Neural progenitor cell (in vitro differentiated cells): ENCODE measurements at regions not wholly inside any gene's neighbourhood (a gene's known extent, or its start where the extent isn't known, plus 50 kb on each side); places are given as distances from the start of the nearest gene placed in this dataset.

ENCODE experiments used
- DNase-seq: peaks from one replicate; pipeline ENCODE4 v3.0.0-alpha.2; 2016; ENCODE audit warnings: low spot score
- H2AFZ ChIP-seq: fragments of 200-600 bp; sonication (generic); replicated peaks from 2 replicates; pipeline ENCODE4 v1.6.1; 2016; ENCODE audit warnings: antibody characterized with exemption
- H3F3A ChIP-seq: fragments of 200-600 bp; sonication (generic); 2 replicates; pipeline ENCODE4 v1.6.1; 2016; ENCODE audit warnings: antibody characterized with exemption, low read depth
- H3K27ac ChIP-seq: fragments of 200-600 bp; sonication (generic); 2 replicates; pipeline ENCODE4 v1.5.1; 2016; ENCODE audit warnings: mild to moderate bottlenecking
- H3K27me3 ChIP-seq: fragments of 200-600 bp; sonication (generic); 2 replicates; pipeline ENCODE4 v1.6.1; 2016; ENCODE audit warnings: mild to moderate bottlenecking, moderate library complexity
- H3K36me3 ChIP-seq: fragments of 200-600 bp; sonication (generic); 2 replicates; pipeline ENCODE4 v1.5.1; 2016
- H3K4me1 ChIP-seq: fragments of 200-600 bp; sonication (generic); 2 replicates; pipeline ENCODE4 v1.6.1; 2016; ENCODE audit warnings: mixed run types
- H3K4me2 ChIP-seq: fragments of 200-600 bp; sonication (generic); 2 replicates; pipeline ENCODE4 v1.6.1; 2016
- H3K4me3 ChIP-seq: fragments of 200-600 bp; sonication (generic); 2 replicates; pipeline ENCODE4 v1.5.1; 2016
- H3K79me2 ChIP-seq: fragments of 200-600 bp; sonication (generic); 2 replicates; pipeline ENCODE4 v1.6.1; 2016; ENCODE audit warnings: low read depth
- H3K9ac ChIP-seq: fragments of 200-600 bp; sonication (generic); 2 replicates; pipeline ENCODE4 v1.6.1; 2016
- H3K9me3 ChIP-seq: fragments of 200-600 bp; sonication (generic); 2 replicates; pipeline ENCODE4 v1.5.1; 2016; ENCODE audit warnings: low read depth
- H4K20me1 ChIP-seq: fragments of 200-600 bp; sonication (generic); 2 replicates; pipeline ENCODE4 v1.6.1; 2016; ENCODE audit warnings: low read depth
- H3K27ac Mint-ChIP-seq: 3 replicates; pipeline ENCODE4 v1.8.0; 2021; ENCODE audit warnings: mixed read lengths
- H3K27me3 Mint-ChIP-seq: 2 replicates; pipeline ENCODE4 v1.8.0; 2022; ENCODE audit warnings: low read depth, mild to moderate bottlenecking, inconsistent platforms, moderate library complexity, mixed read lengths; ENCODE audit not compliant: insufficient read depth
- H3K36me3 Mint-ChIP-seq: 3 replicates; pipeline ENCODE4 v1.8.0; 2021; ENCODE audit warnings: mixed read lengths
- H3K4me1 Mint-ChIP-seq: 3 replicates; pipeline ENCODE4 v1.8.0; 2021; ENCODE audit warnings: mixed read lengths
- H3K4me3 Mint-ChIP-seq: 3 replicates; pipeline ENCODE4 v1.8.0; 2021; ENCODE audit warnings: mild to moderate bottlenecking, moderate library complexity, mixed read lengths
- H3K9me3 Mint-ChIP-seq: 3 replicates; pipeline ENCODE4 v1.8.0; 2020; ENCODE audit warnings: mixed read lengths
- CTCF ChIP-seq: fragments of 200-600 bp; sonication (generic); IDR thresholded peaks from 2 replicates; pipeline ENCODE4 v1.5.1; 2017; ENCODE audit warnings: antibody characterized with exemption, mild to moderate bottlenecking
- EZH2 ChIP-seq: fragments of 200-600 bp; sonication (generic); IDR thresholded peaks from 2 replicates; pipeline ENCODE4 v1.6.1; 2017; ENCODE audit warnings: antibody characterized with exemption, mild to moderate bottlenecking, moderate library complexity
- EZH2phosphoT487 ChIP-seq: fragments of 200-600 bp; sonication (generic); IDR thresholded peaks from 2 replicates; pipeline ENCODE4 v1.6.1; 2017; ENCODE audit warnings: antibody characterized with exemption

GRCh38 chr22:47320560-47320959 lies 558.1 kb downstream of the TBC1D22A start:
- Histone ChIP-seq H3K9ac (no peak overlapping the region), H3K36me3 (no peaks in the 10 kb centered on the region), H3K4me2 (no peak overlapping the region), H3K27me3 (no peaks in the 10 kb centered on the region), H3K79me2 (no peaks in the 10 kb centered on the region), H2AFZ (no peak overlapping the region), H3K27ac (no peak overlapping the region), H3K4me1 (no peaks in the 10 kb centered on the region), H3F3A (no peaks in the 10 kb centered on the region), H3K9me3 (peaks cover 5% of the 10 kb centered on the region), H4K20me1 (no peaks in the 10 kb centered on the region), H3K4me3 (no peak overlapping the region)
- peaks cover 2% of the 10 kb centered on the region for H3K27me3 Mint-ChIP-seq
- TF ChIP-seq EZH2: no peak
- H3K4me1 Mint-ChIP-seq: peaks cover 6% of the 10 kb centered on the region
- H3K4me3 Mint-ChIP-seq: no peak overlapping the region
- no peaks in the 10 kb centered on the region for H3K36me3 Mint-ChIP-seq
- peaks cover 9% of the 10 kb centered on the region for H3K9me3 Mint-ChIP-seq
- H3K27ac Mint-ChIP-seq: no peak overlapping the region
- no peak for DNase-seq

- Histone ChIP-seq H3K4me3 (no peak overlapping the region), H3K79me2 (no peaks in the 10 kb centered on the region), H3K9me3 (peaks cover 17% of the 10 kb centered on the region), H3K4me2 (no peak overlapping the region), H3K27me3 (no peaks in the 10 kb centered on the region), H2AFZ (no peak overlapping the region), H3F3A (no peaks in the 10 kb centered on the region), H3K4me1 (no peaks in the 10 kb centered on the region), H3K36me3 (no peaks in the 10 kb centered on the region), H4K20me1 (no peaks in the 10 kb centered on the region), H3K27ac (no peak overlapping the region), H3K9ac (no peak overlapping the region)
- DNase-seq: no peak
- Mint-ChIP-seq H3K4me3 (no peak overlapping the region), H3K4me1 (peaks cover 6% of the 10 kb centered on the region), H3K9me3 (peaks cover 7% of the 10 kb centered on the region), H3K27me3 (peaks cover 2% of the 10 kb centered on the region), H3K36me3 (no peaks in the 10 kb centered on the region), H3K27ac (no peak overlapping the region)
- no peak for TF ChIP-seq CTCF
- TF ChIP-seq EZH2: no peak
These were observed 555.7 kb downstream of the TBC1D22A start for GRCh38 chr22:47318041-47318737.

- H3K4me3 ChIP-seq: no peak overlapping the region
- no peaks in the 10 kb centered on the region for H3F3A ChIP-seq
- no peak for TF ChIP-seq EZH2phosphoT487
- peaks cover 28% of the 10 kb centered on the region for H3K9me3 ChIP-seq
- H3K9ac ChIP-seq: no peak overlapping the region
- Mint-ChIP-seq H3K4me1 (peaks cover 6% of the 10 kb centered on the region), H3K27ac (no peak overlapping the region), H3K4me3 (no peak overlapping the region), H3K27me3 (peaks cover 2% of the 10 kb centered on the region), H3K9me3 (peaks cover 4% of the 10 kb centered on the region), H3K36me3 (no peaks in the 10 kb centered on the region)
- H3K27ac ChIP-seq: no peak overlapping the region
- H3K4me2 ChIP-seq: no peak overlapping the region
- DNase-seq: no peak
- no peaks in the 10 kb centered on the region for H3K27me3 ChIP-seq
- H3K36me3 ChIP-seq: no peaks in the 10 kb centered on the region
- H3K79me2 ChIP-seq: no peaks in the 10 kb centered on the region
- no peaks in the 10 kb centered on the region for H4K20me1 ChIP-seq
- no peaks in the 10 kb centered on the region for H3K4me1 ChIP-seq
- H2AFZ ChIP-seq: no peak overlapping the region
These were observed 553.5 kb downstream of the TBC1D22A start for GRCh38 chr22:47315862-47316419.

- Histone ChIP-seq H3K9me3 (peaks cover 25% of the 10 kb centered on the region), H2AFZ (no peak overlapping the region), H4K20me1 (no peaks in the 10 kb centered on the region), H3K27me3 (no peaks in the 10 kb centered on the region), H3K27ac (no peak overlapping the region), H3K36me3 (no peaks in the 10 kb centered on the region), H3K4me2 (no peak overlapping the region), H3K4me1 (no peaks in the 10 kb centered on the region), H3K79me2 (no peaks in the 10 kb centered on the region), H3K4me3 (no peak overlapping the region), H3F3A (no peaks in the 10 kb centered on the region), H3K9ac (no peak overlapping the region)
- Mint-ChIP-seq H3K36me3 (no peaks in the 10 kb centered on the region), H3K27me3 (peaks cover 4% of the 10 kb centered on the region), H3K4me3 (no peak overlapping the region), H3K27ac (no peak overlapping the region), H3K9me3 (peaks cover 3% of the 10 kb centered on the region), H3K4me1 (peaks cover under 1% of the 10 kb centered on the region)
- no peak for DNase-seq
- TF ChIP-seq CTCF: no peak
- TF ChIP-seq EZH2phosphoT487: no peak
These were observed 548.2 kb downstream of the TBC1D22A start for GRCh38 chr22:47310601-47311000.
